NCI-H2107 treated with DMSO at 0.1 percent for 48 hours (cell line): ENCODE measurements at regions not wholly inside any gene's neighbourhood (a gene's known extent, or its start where the extent isn't known, plus 50 kb on each side); places are given as distances from the start of the nearest gene placed in this dataset.
"Not testable (repeated sequence)": the region's sequence is repeated elsewhere in the genome, so short reads cannot be mapped to it uniquely, and the experiment has no call there.

Source experiments
- DNase-seq: peaks from one replicate; lab custom pipeline; 2025; ENCODE audit not compliant: unreplicated experiment; lab: John Stamatoyannopoulos, UW

DNA sequence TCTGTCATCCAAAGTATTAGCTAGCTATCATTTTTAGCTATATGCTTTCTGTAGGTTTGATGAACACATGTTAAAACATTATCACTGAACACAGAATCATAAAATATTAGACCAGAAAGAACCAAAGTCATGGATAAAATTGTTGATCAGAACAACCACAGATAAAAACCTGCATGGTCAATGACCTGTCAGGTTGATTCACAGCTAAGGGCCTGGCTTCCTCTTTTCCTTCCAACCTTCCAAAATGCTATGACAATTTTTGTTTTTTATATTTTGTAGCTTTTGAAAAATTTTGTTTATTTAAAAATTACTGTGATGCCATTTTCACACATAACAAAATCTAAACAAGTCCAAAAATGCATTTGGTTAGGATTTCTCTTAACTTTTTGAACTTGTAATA lies 444.4 kb upstream of the CHRM2 start:
- DNase-seq, result no peak

GRCh38 chr7:136419740-136420139 lies 442.6 kb upstream of the MTPN start:
- DNase-seq, result not testable (repeated sequence)

- DNase-seq, result no peak
Measured at GRCh38 chr7:136412952-136413351, 435.8 kb upstream of the MTPN start.

- peak; percentile 75 for DNase-seq
Measured at GRCh38 chr7:136405931-136406777, 429.0 kb upstream of the MTPN start.

- no peak for DNase-seq
Measured at GRCh38 chr7:136403591-136403990, 426.4 kb upstream of the MTPN start.

DNA sequence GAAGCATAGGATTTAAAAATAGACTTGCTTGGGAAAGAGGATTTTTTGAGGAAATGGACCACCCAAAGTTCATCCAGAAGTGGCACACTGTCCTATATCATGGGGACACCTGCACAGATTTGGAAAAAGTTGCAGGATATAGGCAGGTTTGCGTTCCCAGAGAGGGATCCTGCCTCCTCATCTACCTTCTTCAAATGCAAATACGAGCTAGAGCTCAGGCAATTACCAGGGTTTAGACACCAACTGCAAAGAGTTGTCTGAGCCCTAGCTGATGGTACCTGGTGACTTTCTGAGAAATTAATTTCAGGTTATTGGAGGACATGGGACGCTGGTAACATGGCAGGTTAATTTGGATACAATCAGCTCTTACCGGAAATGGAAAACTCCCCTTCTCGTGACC lies 423.7 kb upstream of the MTPN start:
- DNase-seq, result no peak

DNA sequence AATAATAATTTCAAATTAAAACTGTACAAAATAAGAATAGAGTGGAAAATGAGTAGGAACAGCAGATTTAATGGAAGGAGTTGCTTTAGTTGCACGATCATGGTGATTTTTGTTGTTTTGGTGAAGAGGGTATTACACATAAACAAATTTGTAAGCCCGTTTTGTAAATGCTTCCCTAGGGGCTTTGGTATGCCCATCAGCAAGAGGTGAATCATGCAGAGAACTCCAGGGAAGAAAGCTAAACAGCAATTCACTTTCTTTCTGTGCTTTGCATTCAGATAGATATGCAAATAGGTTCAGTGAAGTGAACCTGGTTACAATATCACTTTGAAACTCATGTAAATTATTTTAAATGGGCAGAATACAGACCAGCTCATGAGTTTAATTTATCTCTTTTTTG lies 422.2 kb upstream of the MTPN start:
- DNase-seq, result no peak

GRCh38 chr7:136392856-136393255 lies 415.7 kb upstream of the MTPN start:
- no peak for DNase-seq

GRCh38 chr7:136391371-136391770 lies 414.2 kb upstream of the MTPN start:
- no peak for DNase-seq

DNA sequence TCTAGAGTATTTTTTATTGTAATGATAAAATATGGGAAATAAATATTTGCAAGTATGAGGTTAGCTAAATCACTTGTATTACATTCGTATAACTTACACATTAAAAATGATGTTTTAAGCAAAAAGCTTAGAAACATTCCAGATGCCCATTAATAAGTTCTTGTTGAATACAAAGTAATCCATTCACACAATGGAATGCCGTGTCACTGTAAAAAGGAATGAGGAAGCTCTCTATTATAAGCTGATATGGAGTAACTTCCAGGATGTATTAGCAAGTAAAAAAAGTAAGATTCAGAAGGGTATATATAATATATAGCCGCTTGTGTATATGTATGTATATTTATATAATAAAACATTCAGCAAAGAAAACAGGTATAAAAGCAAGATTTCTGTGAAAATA lies 412.8 kb upstream of the MTPN start:
- DNase-seq, result no peak

DNA sequence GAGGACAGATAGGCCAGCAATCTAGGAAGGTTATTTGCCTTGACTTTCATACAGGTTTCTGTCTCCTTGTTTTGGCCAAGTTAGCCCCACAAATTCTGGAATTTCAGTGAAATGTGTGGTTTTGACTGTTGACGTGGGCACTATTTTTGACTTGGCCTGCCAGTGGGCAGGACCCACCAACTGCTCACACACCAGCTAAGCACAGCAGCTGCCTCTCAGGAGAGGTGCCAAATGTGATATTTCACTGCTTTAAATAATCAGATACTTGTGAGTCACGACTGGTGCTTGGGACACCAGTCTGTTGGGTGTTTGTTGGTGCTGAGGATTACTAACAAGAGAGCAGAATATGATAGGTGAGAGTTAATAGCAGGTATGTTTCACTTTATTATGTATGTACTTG lies 409.7 kb upstream of the MTPN start:
- no peak for DNase-seq

- not testable (repeated sequence) for DNase-seq
Measured at GRCh38 chr7:136371409-136371808, 394.2 kb upstream of the MTPN start.

DNA sequence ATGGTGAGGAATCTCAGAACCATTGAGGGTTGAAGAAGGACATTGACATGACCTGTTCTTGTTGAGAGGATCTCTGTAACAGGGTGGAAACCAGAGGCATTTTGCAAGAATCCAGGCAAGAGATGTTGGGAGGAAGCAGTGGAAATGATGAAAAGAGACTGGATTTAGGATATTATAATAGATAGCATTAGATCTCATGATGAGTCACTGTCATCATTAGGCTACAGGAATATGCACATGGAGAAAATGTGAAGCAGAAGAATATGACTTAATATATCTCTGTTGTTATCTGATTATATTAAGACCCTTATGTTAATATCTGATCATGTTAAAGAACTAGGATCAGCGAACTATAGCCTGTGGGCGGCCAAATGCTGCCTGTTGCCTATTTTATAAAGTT lies 393.0 kb upstream of the MTPN start:
- DNase-seq, result no peak

DNA sequence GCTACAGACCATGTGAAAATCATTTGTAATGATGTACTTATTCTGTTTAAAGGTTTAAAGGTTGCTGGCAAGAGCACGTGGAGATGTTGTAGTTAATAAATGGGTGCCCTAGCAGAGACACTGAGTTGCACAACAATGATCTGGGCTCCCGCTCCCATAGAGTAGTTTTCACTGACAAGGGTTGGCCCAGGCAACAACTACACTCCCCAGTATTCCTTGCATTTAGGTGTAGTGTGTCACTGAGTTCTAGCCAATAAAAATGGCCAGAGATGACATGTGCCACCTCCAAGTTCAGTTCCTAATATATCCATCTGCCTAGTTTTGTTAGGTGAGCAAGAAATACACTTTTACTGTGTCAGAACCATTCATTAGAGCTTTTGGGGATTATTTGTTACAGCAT lies 392.1 kb upstream of the MTPN start:
- no peak for DNase-seq

DNA sequence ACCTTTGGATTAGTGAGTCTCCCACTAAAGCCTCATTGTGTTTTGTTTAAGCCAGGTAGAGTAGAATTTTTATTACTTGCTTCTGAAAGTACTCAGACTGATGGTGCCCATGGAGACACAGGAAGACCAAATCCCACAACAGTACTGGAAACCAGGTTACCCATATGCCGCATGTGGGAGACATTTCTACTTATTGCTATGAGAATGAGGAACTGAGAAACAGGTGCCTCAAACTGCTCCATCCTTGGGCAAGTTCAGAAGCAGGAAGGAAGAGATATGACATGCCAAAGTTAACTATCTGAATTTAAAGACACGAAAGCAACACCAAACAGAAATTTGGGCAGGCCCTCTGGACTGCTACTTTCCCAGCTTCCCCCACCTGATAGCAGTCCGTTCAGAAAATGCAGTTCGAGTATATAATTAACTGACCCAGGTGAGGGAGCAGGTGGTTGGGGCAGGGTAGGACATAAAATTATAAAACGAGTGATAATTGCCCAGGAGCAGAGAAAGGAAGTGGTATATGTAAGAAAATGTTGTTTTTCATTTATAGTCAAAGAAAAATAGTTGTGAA lies 382.3 kb upstream of the MTPN start:
- no peak for DNase-seq

- no peak for DNase-seq
Measured at GRCh38 chr7:136353287-136353686, 376.1 kb upstream of the MTPN start.

DNA sequence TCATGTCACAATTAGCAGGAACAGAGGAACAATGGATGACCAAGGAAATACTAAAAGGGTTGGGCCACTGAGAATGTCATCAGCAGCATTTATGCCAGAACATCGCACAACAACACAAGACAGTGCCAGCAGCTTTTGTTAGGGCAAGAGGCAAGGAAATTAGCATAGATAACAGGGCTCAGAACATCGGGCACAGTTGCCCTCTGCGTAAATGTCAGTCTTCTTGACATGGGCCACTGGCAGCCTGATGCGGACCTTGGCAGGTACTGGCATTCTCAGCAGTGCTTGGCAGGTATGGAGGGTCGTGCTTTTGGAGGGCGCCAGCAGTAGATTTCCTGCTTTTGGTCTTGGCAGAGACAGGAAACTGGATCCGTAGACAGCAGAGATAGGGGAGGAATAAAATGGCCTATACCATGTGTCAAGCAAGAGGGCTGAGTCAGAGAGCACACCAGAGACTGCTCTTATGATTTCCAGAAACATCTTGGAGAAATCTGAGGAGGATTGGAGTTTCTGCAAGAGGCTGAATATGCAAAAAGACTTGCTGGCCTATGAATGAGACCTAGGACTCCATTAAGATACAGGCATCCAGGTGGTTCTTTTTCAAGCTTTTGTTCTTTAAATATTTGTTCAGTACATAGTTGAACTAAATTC lies 371.5 kb upstream of the MTPN start:
- DNase-seq, result no peak

- no peak for DNase-seq
Measured at GRCh38 chr7:136348142-136348541, 371.0 kb upstream of the MTPN start.

- no peak for DNase-seq
Measured at GRCh38 chr7:136347488-136347887, 370.3 kb upstream of the MTPN start.

DNA sequence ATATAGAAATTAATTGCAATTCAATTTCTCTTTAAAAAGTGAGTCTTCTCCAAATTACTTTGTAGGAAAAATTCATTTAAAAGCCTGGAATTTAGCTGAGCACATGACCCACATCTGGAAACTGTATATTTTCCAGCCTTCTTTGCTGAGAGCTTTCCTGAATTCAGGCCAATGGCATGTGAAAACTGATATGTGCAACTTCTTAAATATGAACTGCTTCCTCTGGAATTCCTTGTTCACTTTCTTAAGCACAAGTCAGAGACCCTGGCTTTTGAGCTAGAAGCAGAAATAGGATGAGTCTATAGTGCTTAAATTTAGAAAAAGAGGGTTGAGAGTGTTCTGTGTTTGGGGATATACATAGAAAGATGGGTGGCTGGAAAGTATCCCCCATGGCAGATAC lies 365.1 kb upstream of the MTPN start:
- no peak for DNase-seq

DNA sequence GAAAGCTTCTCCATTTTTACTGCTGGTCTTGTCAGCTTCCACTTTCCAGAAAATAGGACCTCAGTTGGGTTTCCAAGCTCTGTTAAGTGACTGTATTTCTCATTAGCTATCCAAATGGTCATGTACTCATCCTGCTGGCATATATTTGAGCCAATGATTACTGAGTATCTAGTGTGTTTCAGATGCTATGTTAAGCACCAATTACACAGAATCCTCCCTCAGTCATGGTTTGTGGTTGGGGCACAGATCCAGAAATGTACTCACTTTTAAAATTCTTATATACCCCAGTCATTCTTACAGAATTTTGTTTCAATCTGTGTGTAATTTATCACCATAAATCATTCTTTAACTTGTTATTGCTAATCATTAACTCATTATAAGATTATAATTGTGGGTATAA lies 362.3 kb upstream of the MTPN start:
- DNase-seq, result no peak

DNA sequence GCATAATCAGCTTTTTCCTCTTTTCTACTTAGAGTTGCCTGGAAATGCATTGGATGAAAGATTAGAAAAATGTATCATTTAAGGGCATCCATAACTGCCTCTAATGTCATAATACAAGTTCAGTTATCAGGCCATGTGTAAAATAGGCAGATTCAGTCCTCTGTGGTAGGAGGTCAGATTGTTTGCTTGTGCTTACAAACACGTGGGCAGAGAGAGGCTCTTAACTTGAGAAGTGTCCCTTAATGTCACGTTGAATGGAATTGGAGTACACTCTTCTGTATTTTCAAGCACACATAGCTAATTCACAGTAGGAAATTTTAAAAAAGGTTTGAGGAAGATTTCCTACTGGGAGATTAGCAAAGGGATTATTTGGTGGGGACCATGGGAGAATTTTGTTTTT lies 359.8 kb upstream of the MTPN start:
- DNase-seq, result no peak
